Liver (tissue), 7 donors: ENCODE measurements at regions not wholly inside any gene's neighbourhood (a gene's known extent, or its start where the extent isn't known, plus 50 kb on each side); places are given as distances from the start of the nearest gene placed in this dataset.

ENCODE experiments used
- DNase-seq: peaks from one replicate; pipeline ENCODE4 v3.0.0-alpha.2; 2017; ENCODE audit warnings: low spot score
- H3K27ac ChIP-seq, 2 donors: one replicate each; pipeline ENCODE4 v1.7.0; 2013; ENCODE audit warnings: inconsistent platforms in 2 of 2, low read length in 2 of 2, control low read depth in 1 of 2, low read depth in 1 of 2, mild to moderate bottlenecking in 1 of 2
- H3K27me3 ChIP-seq, 4 donors: one replicate each; pipeline versions ENCODE4 v1.6.1 to v1.7.0; 2013; ENCODE audit warnings: low read length in 3 of 4, inconsistent platforms in 1 of 4, mild to moderate bottlenecking in 1 of 4, moderate library complexity in 1 of 4; ENCODE audit not compliant: control insufficient read depth in 4 of 4, insufficient read depth in 4 of 4
- H3K36me3 ChIP-seq, 4 donors: one replicate each; pipeline versions ENCODE4 v1.6.1 to v1.7.0; 2013; ENCODE audit warnings: low read length in 3 of 4, mild to moderate bottlenecking in 3 of 4, low read depth in 1 of 4, moderate library complexity in 1 of 4; ENCODE audit not compliant: control insufficient read depth in 4 of 4, insufficient read depth in 3 of 4
- H3K4me1 ChIP-seq, 4 donors: one replicate each; pipeline versions ENCODE4 v1.6.1 to v1.7.0; 2013; ENCODE audit warnings: low read length in 3 of 4, mild to moderate bottlenecking in 3 of 4, moderate library complexity in 1 of 4; ENCODE audit not compliant: control insufficient read depth in 4 of 4, insufficient read depth in 4 of 4
- H3K4me3 ChIP-seq, 3 donors: one replicate each; pipeline versions ENCODE4 v1.6.1 to v1.7.0; 2013; ENCODE audit warnings: low read length in 3 of 3, control low read depth in 1 of 3, low read depth in 1 of 3, mild to moderate bottlenecking in 1 of 3
- H3K9ac ChIP-seq, 2 donors: one replicate each; pipeline ENCODE4 v1.7.0; 2013; ENCODE audit warnings: low read length in 2 of 2, mild to moderate bottlenecking in 2 of 2, moderate library complexity in 2 of 2, control low read depth in 1 of 2, low read depth in 1 of 2
- H3K9me3 ChIP-seq, 4 donors: one replicate each; pipeline versions ENCODE4 v1.6.1 to v1.7.0; 2013; ENCODE audit warnings: low read length in 3 of 4; ENCODE audit not compliant: control insufficient read depth in 4 of 4
- ATF3 ChIP-seq: IDR thresholded peaks from 2 replicates; pipeline ENCODE4 v1.6.1; 2016; ENCODE audit warnings: antibody characterized with exemption
- CTCF ChIP-seq: fragments of 150-350 bp; IDR thresholded peaks from 2 replicates; pipeline ENCODE4 v1.5.1; 2017; ENCODE audit warnings: improper control_type of control experiment, low read depth, low read length; ENCODE audit not compliant: missing input control
- EGR1 ChIP-seq, 2 donors: IDR thresholded peaks; 2 replicates each; pipeline ENCODE4 v1.6.1; 2016 to 2018; ENCODE audit warnings: antibody characterized with exemption in 2 of 2, low read depth in 2 of 2
- FOXA1 ChIP-seq: IDR thresholded peaks from 2 replicates; pipeline ENCODE4 v1.6.1; 2016; ENCODE audit warnings: antibody characterized with exemption
- FOXA2 ChIP-seq: IDR thresholded peaks from 2 replicates; pipeline ENCODE4 v1.6.1; 2016; ENCODE audit warnings: antibody characterized with exemption
- GABPA ChIP-seq, 2 donors: IDR thresholded peaks in 1 of 2; conservative IDR thresholded peaks in 1 of 2; 2 replicates each; pipeline ENCODE4 v1.6.1; 2016; ENCODE audit warnings: antibody characterized with exemption in 2 of 2, mild to moderate bottlenecking in 1 of 2, moderate library complexity in 1 of 2
- HNF4A ChIP-seq, 2 donors: conservative IDR thresholded peaks; 2 replicates each; pipeline ENCODE4 v1.6.1; 2016; ENCODE audit warnings: antibody characterized with exemption in 2 of 2, mild to moderate bottlenecking in 2 of 2
- HNF4G ChIP-seq: IDR thresholded peaks from 2 replicates; pipeline ENCODE4 v1.6.1; 2016; ENCODE audit warnings: antibody characterized with exemption
- JUND ChIP-seq, 2 donors: IDR thresholded peaks; 2 replicates each; pipeline ENCODE4 v1.6.1; 2016; ENCODE audit warnings: antibody characterized with exemption in 2 of 2
- MAX ChIP-seq: IDR thresholded peaks from 2 replicates; pipeline ENCODE4 v1.6.1; 2016; ENCODE audit warnings: antibody characterized with exemption
- NR2F2 ChIP-seq: IDR thresholded peaks from 2 replicates; pipeline ENCODE4 v1.6.1; 2016; ENCODE audit warnings: antibody characterized with exemption
- RAD21 ChIP-seq, 2 donors: IDR thresholded peaks; 2 replicates each; pipeline ENCODE4 v1.6.1; 2016; ENCODE audit warnings: antibody characterized with exemption in 2 of 2, mild to moderate bottlenecking in 2 of 2
- REST ChIP-seq: IDR thresholded peaks from 2 replicates; pipeline ENCODE4 v1.6.1; 2016; ENCODE audit warnings: antibody characterized with exemption, mild to moderate bottlenecking
- RXRA ChIP-seq, 2 donors: IDR thresholded peaks; 2 replicates each; pipeline ENCODE4 v1.6.1; 2017 to 2018; ENCODE audit warnings: antibody characterized with exemption in 2 of 2, mild to moderate bottlenecking in 1 of 2
- SP1 ChIP-seq: IDR thresholded peaks from 2 replicates; pipeline ENCODE4 v1.6.1; 2018; ENCODE audit warnings: antibody characterized with exemption, mild to moderate bottlenecking
- TAF1 ChIP-seq: conservative IDR thresholded peaks from 2 replicates; pipeline ENCODE4 v1.6.1; 2016; ENCODE audit warnings: antibody characterized with exemption, mild to moderate bottlenecking
- ZBTB33 ChIP-seq: IDR thresholded peaks from 2 replicates; pipeline ENCODE4 v1.6.1; 2016; ENCODE audit warnings: antibody characterized with exemption
- donor health status: healthy.
- donor health status: healthy.
- donor health status: healthy.
- donor health status: healthy.

- TF ChIP-seq RXRA (IDR thresholded peaks at IDR 0.05), result no peak
- no peak for TF ChIP-seq RAD21 (IDR thresholded peaks at IDR 0.05)
- TF ChIP-seq GABPA (IDR thresholded peaks at IDR 0.05 in 1 of 2, conservative IDR thresholded peaks at IDR 0.05 in 1 of 2), result no peak
- no peak for TF ChIP-seq FOXA1
- TF ChIP-seq HNF4A (conservative IDR thresholded peaks at IDR 0.05), result no peak
Measured at GRCh38 chr12:70070494-70071007, 172.7 kb upstream of the CNOT2 start (continued).

- H3K36me3 ChIP-seq, result no peaks in the 10 kb centered on the region
- no peak overlapping the region for H3K4me3 ChIP-seq
- H3K9ac ChIP-seq, result no peak overlapping the region
- TF ChIP-seq FOXA2, result no peak
- no peak for TF ChIP-seq MAX
- no peak for TF ChIP-seq ZBTB33
- no peak for TF ChIP-seq TAF1
- no peak for TF ChIP-seq HNF4A (conservative IDR thresholded peaks at IDR 0.05)
- TF ChIP-seq RXRA (IDR thresholded peaks at IDR 0.05), result no peak
- no peak for TF ChIP-seq NR2F2
- no peak for TF ChIP-seq EGR1 (IDR thresholded peaks at IDR 0.05; ENCODE audit: low read depth in 2 of 2)
- no peak for TF ChIP-seq GABPA (IDR thresholded peaks at IDR 0.05 in 1 of 2, conservative IDR thresholded peaks at IDR 0.05 in 1 of 2)
- no peak for TF ChIP-seq HNF4G
- no peak for TF ChIP-seq SP1
- no peak for TF ChIP-seq RAD21 (IDR thresholded peaks at IDR 0.05)
- TF ChIP-seq JUND (IDR thresholded peaks at IDR 0.05), result no peak
- no peak for TF ChIP-seq CTCF
- TF ChIP-seq FOXA1, result no peak
- TF ChIP-seq ATF3, result no peak
- TF ChIP-seq REST, result no peak
- no peaks in the 10 kb centered on the region for H3K27me3 ChIP-seq
- no peak for DNase-seq
- no peak overlapping the region for H3K27ac ChIP-seq
- no peaks in the 10 kb centered on the region for H3K9me3 ChIP-seq
- H3K4me1 ChIP-seq, result no peaks in the 10 kb centered on the region
Measured at GRCh38 chr12:70074510-70074909, 168.7 kb upstream of the CNOT2 start.
